ENCODE measurements at regions not wholly inside any gene's neighbourhood (a gene's known extent, or its start where the extent isn't known, plus 50 kb on each side); places are given as distances from the start of the nearest gene placed in this dataset.

DNA sequence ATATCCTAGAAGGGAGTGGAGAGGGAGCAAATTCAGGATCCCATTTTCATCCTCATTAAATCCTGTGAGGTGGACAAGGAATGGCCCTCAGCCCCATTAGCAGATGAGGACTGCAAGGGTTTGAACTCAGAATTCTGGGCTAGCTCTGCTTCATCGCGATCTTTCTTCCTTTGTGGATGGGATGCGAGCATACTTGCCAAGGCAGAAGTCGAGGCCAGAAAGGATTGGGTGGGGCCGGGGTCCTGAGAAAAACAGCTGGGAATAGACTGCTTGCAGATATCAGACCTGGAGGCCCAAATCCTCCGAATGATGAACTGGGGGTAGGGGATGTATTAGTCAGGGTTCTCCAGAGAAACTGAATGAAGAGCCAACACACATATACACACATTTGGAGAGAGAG is 179.0 kb downstream of the CHST1 start:
- 62% methylated on average over 6 of the region's 6 CpGs for WGBS (ENCODE audit: missing lambda C conversion rate)
- no peak for FAIRE-seq
- H3K4me3 ChIP-seq: no peak overlapping the region
- no peak for ATAC-seq
- no peaks in the 10 kb centered on the region for H3K9me3 ChIP-seq
- no peaks in the 10 kb centered on the region for H3K4me1 ChIP-seq
- POLR2A ChIA-PET: no interaction called here
- no peak for DNase-seq (ENCODE audit: low read depth in 1 of 2, low spot score in 1 of 2)
- CTCF ChIA-PET: interaction anchor here (2.2 to 3.1 kb wide), 3 partner anchors 18 to 285 kb away, joined by 7 read pairs; no protein-coding TSS in a partner anchor
- TF ChIP-seq EHMT2 (IDR thresholded peaks at IDR 0.05; ENCODE audit: low read depth): no peak
- no peak for TF ChIP-seq EHF (CRISPR knock-in tag; IDR thresholded peaks at IDR 0.05)
- TF ChIP-seq, protein P1, sequence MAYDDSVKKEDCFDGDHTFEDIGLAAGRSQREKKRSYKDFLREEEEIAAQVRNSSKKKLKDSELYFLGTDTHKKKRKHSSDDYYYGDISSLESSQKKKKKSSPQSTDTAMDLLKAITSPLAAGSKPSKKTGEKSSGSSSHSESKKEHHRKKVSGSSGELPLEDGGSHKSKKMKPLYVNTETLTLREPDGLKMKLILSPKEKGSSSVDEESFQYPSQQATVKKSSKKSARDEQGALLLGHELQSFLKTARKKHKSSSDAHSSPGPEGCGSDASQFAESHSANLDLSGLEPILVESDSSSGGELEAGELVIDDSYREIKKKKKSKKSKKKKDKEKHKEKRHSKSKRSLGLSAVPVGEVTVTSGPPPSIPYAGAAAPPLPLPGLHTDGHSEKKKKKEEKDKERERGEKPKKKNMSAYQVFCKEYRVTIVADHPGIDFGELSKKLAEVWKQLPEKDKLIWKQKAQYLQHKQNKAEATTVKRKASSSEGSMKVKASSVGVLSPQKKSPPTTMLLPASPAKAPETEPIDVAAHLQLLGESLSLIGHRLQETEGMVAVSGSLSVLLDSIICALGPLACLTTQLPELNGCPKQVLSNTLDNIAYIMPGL (CRISPR knock-in tag; IDR thresholded peaks at IDR 0.05; ENCODE audit: borderline replicate concordance): no peak
- TF ChIP-seq KDM5A (IDR thresholded peaks at IDR 0.05): no peak
- TF ChIP-seq CBX8 (IDR thresholded peaks at IDR 0.05): no peak
- no peak for TF ChIP-seq MYC (IDR thresholded peaks at IDR 0.05; ENCODE audit: borderline replicate concordance, low read length)
- no peak for TF ChIP-seq ESRRA (IDR thresholded peaks at IDR 0.05; ENCODE audit: borderline replicate concordance, low read length)
- TF ChIP-seq RNF2 (IDR thresholded peaks at IDR 0.05; ENCODE audit: borderline replicate concordance, low read depth): no peak
- no peak for TF ChIP-seq GATA3 (IDR thresholded peaks at IDR 0.05; ENCODE audit: borderline replicate concordance)
- no peak for TF ChIP-seq JUN (IDR thresholded peaks at IDR 0.05)
- no peak for TF ChIP-seq HES2 (IDR thresholded peaks at IDR 0.05)
- no peak for TF ChIP-seq HDAC2 (IDR thresholded peaks at IDR 0.05)
- no peak for TF ChIP-seq ZNF302 (CRISPR knock-in tag; IDR thresholded peaks at IDR 0.05)
- TF ChIP-seq NFE2L2 (conservative IDR thresholded peaks at IDR 0.05; ENCODE audit: low read length): no peak
- no peak for TF ChIP-seq JUNB (IDR thresholded peaks at IDR 0.05)
- TF ChIP-seq TFCP2L1 (CRISPR knock-in tag; IDR thresholded peaks at IDR 0.05): no peak
- TF ChIP-seq HOXB13 (CRISPR knock-in tag; IDR thresholded peaks at IDR 0.05; ENCODE audit: low read depth): no peak
- TF ChIP-seq SREBF2 (IDR thresholded peaks at IDR 0.05): no peak
- TF ChIP-seq, protein P2, sequence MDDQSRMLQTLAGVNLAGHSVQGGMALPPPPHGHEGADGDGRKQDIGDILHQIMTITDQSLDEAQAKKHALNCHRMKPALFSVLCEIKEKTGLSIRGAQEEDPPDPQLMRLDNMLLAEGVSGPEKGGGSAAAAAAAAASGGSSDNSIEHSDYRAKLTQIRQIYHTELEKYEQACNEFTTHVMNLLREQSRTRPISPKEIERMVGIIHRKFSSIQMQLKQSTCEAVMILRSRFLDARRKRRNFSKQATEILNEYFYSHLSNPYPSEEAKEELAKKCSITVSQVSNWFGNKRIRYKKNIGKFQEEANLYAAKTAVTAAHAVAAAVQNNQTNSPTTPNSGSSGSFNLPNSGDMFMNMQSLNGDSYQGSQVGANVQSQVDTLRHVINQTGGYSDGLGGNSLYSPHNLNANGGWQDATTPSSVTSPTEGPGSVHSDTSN (IDR thresholded peaks at IDR 0.05): no peak
- no peak for TF ChIP-seq HOXA7 (CRISPR knock-in tag; IDR thresholded peaks at IDR 0.05)
- H3K4me2 ChIP-seq: no peak overlapping the region
- H3K27ac ChIP-seq: no peak overlapping the region

- no peak overlapping the region for H3K4me2 ChIP-seq
- CTCF ChIA-PET: interaction anchor here (0.5 to 3.1 kb wide), 7 partner anchors 9 to 374 kb away, joined by 3 to 7 read pairs (median 7); no protein-coding TSS in a partner anchor
- POLR2A ChIA-PET: no interaction called here
- FAIRE-seq (no peak), ATAC-seq (peak; percentile 57 to 77; a peak in 4 of 6 replicates), DNase-seq (ENCODE audit: low read depth in 1 of 2, low spot score in 1 of 2) (peak in 1 of 2 experiments; percentile 14)
- no peaks in the 10 kb centered on the region for H3K9me3 ChIP-seq
- WGBS (ENCODE audit: missing lambda C conversion rate): 42% methylated on average over 8 of the region's 8 CpGs
- no peak overlapping the region for H3K4me3 ChIP-seq
- no peaks in the 10 kb centered on the region for H3K4me1 ChIP-seq
- TF ChIP-seq RCOR1 (IDR thresholded peaks at IDR 0.05; ENCODE audit: low read depth, low read length) (no peak), ATOH8 (CRISPR knock-in tag; IDR thresholded peaks at IDR 0.05; ENCODE audit: low read depth) (no peak), CEBPB (IDR thresholded peaks at IDR 0.05) (no peak), USF2 (IDR thresholded peaks at IDR 0.05) (no peak), KDM5A (IDR thresholded peaks at IDR 0.05) (no peak), KDM1A (IDR thresholded peaks at IDR 0.05; ENCODE audit: low read depth) (no peak), HOXB5 (CRISPR knock-in tag; IDR thresholded peaks at IDR 0.05) (no peak), TP53 (CRISPR knock-in tag; IDR thresholded peaks at IDR 0.05) (no peak), RNF2 (IDR thresholded peaks at IDR 0.05; ENCODE audit: borderline replicate concordance, low read depth) (no peak), HOXA7 (CRISPR knock-in tag; IDR thresholded peaks at IDR 0.05) (no peak), RAD21 (conservative IDR thresholded peaks at IDR 0.05 in 1 of 2, IDR thresholded peaks at IDR 0.05 in 1 of 2) (no peak), NFE2L2 (conservative IDR thresholded peaks at IDR 0.05; ENCODE audit: low read length) (no peak), FOSL2 (IDR thresholded peaks at IDR 0.05) (no peak), FOSL2 (CRISPR knock-in tag; IDR thresholded peaks at IDR 0.05) (no peak), MYC (IDR thresholded peaks at IDR 0.05; ENCODE audit: borderline replicate concordance, low read length) (no peak), HDAC2 (IDR thresholded peaks at IDR 0.05) (no peak), NPAS2 (CRISPR knock-in tag; IDR thresholded peaks at IDR 0.05; ENCODE audit: borderline replicate concordance) (no peak), ZNF302 (CRISPR knock-in tag; IDR thresholded peaks at IDR 0.05) (no peak)
- 0 out of 6 replicates have a peak overlapping the region, but pooled peaks of 1 of the 2 experiments have one; percentile 12 for H3K27ac ChIP-seq
Observed at GRCh38 chr11:45485070-45485707, 180.2 kb downstream of the CHST1 start.
